Renal pelvis (tissue), 1 donor: ENCODE measurements at regions not wholly inside any gene's neighbourhood (a gene's known extent, or its start where the extent isn't known, plus 50 kb on each side); places are given as distances from the start of the nearest gene placed in this dataset.

Experiments
- DNase-seq: peaks from one replicate; pipeline ENCODE4 v3.0.0-alpha.2; 2013

- DNase-seq: no peak
Measured at GRCh38 chr9:106613250-106613737, 249.7 kb upstream of the ZNF462 start.

GRCh38 chr9:106615118-106615889 lies 247.7 kb upstream of the ZNF462 start:
- no peak for DNase-seq

GRCh38 chr9:106616026-106616425 lies 246.9 kb upstream of the ZNF462 start:
- no peak for DNase-seq

- no peak for DNase-seq
Measured at GRCh38 chr9:106616851-106617345, 246.1 kb upstream of the ZNF462 start.

- no peak for DNase-seq
Measured at GRCh38 chr9:106619211-106619610, 243.8 kb upstream of the ZNF462 start.

GRCh38 chr9:106620081-106620480 lies 242.9 kb upstream of the ZNF462 start:
- DNase-seq: no peak

- DNase-seq: no peak
Measured at GRCh38 chr9:106620866-106621265, 242.1 kb upstream of the ZNF462 start.

- DNase-seq: no peak
Measured at GRCh38 chr9:106621313-106622163, 241.4 kb upstream of the ZNF462 start.

- no peak for DNase-seq
Measured at GRCh38 chr9:106622164-106622487, 240.8 kb upstream of the ZNF462 start.

GRCh38 chr9:106623558-106623957 lies 239.4 kb upstream of the ZNF462 start:
- no peak for DNase-seq

- no peak for DNase-seq
Measured at GRCh38 chr9:106625259-106625789, 237.6 kb upstream of the ZNF462 start.

- no peak for DNase-seq
Measured at GRCh38 chr9:106626936-106627335, 236.0 kb upstream of the ZNF462 start.

GRCh38 chr9:106632621-106633020 lies 230.3 kb upstream of the ZNF462 start:
- no peak for DNase-seq

- no peak for DNase-seq
Measured at GRCh38 chr9:106634183-106634582, 228.8 kb upstream of the ZNF462 start.

- DNase-seq: no peak
Measured at GRCh38 chr9:106634641-106635040, 228.3 kb upstream of the ZNF462 start.

GRCh38 chr9:106637486-106637885 lies 225.5 kb upstream of the ZNF462 start:
- peak; percentile 69 for DNase-seq

- DNase-seq: no peak
Measured at GRCh38 chr9:106639873-106640568, 222.9 kb upstream of the ZNF462 start.

- DNase-seq: no peak
Measured at GRCh38 chr9:106643211-106643930, 219.6 kb upstream of the ZNF462 start.

- no peak for DNase-seq
Measured at GRCh38 chr9:106644661-106645060, 218.3 kb upstream of the ZNF462 start.

GRCh38 chr9:106648799-106649198 lies 214.2 kb upstream of the ZNF462 start:
- DNase-seq: no peak

- DNase-seq: no peak
Measured at GRCh38 chr9:106649664-106650063, 213.3 kb upstream of the ZNF462 start.
